ENCODE measurements at regions not wholly inside any gene's neighbourhood (a gene's known extent, or its start where the extent isn't known, plus 50 kb on each side); places are given as distances from the start of the nearest gene placed in this dataset.
"Not testable (repeated sequence)": the region's sequence is repeated elsewhere in the genome, so short reads cannot be mapped to it uniquely, and the experiment has no call there.

DNA sequence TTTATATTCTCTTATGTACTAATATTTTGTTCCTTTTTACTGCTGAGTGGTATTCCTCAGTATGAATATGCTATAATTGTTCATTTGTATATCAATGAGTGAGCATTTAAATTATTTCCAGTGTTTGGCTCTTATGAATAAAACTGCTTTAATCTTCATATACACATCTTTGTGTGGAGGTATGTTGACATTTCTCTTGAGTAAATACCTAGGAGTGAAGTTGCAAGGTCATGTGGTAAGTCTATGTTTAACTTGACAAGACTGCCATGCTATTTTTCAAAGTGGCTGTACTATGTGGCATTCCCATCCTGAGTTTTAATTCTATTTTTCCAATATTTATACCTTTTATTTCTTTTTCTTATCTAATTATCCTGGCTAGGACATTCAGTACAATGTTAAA is 124.2 kb downstream of the ADSS2 start:
- no peaks in the 10 kb centered on the region for H3K36me3 Mint-ChIP-seq (ENCODE audit: low read depth, unreplicated experiment)
- DNase-seq (ENCODE audit: low spot score), result no peak
- peaks cover 3% of the 10 kb centered on the region for H3K27me3 Mint-ChIP-seq (ENCODE audit: unreplicated experiment)
- H3K4me1 Mint-ChIP-seq (ENCODE audit: unreplicated experiment), result peaks cover 2% of the 10 kb centered on the region
- TF ChIP-seq, protein P1, sequence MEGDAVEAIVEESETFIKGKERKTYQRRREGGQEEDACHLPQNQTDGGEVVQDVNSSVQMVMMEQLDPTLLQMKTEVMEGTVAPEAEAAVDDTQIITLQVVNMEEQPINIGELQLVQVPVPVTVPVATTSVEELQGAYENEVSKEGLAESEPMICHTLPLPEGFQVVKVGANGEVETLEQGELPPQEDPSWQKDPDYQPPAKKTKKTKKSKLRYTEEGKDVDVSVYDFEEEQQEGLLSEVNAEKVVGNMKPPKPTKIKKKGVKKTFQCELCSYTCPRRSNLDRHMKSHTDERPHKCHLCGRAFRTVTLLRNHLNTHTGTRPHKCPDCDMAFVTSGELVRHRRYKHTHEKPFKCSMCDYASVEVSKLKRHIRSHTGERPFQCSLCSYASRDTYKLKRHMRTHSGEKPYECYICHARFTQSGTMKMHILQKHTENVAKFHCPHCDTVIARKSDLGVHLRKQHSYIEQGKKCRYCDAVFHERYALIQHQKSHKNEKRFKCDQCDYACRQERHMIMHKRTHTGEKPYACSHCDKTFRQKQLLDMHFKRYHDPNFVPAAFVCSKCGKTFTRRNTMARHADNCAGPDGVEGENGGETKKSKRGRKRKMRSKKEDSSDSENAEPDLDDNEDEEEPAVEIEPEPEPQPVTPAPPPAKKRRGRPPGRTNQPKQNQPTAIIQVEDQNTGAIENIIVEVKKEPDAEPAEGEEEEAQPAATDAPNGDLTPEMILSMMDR (IDR thresholded peaks at IDR 0.05; ENCODE audit: unreplicated experiment), result no peak
- no peak overlapping the region for H3K4me3 Mint-ChIP-seq (ENCODE audit: unreplicated experiment)
- H3K27ac Mint-ChIP-seq (ENCODE audit: unreplicated experiment), result no peak overlapping the region
- no peaks in the 10 kb centered on the region for H3K9me3 Mint-ChIP-seq (ENCODE audit: unreplicated experiment)

DNA sequence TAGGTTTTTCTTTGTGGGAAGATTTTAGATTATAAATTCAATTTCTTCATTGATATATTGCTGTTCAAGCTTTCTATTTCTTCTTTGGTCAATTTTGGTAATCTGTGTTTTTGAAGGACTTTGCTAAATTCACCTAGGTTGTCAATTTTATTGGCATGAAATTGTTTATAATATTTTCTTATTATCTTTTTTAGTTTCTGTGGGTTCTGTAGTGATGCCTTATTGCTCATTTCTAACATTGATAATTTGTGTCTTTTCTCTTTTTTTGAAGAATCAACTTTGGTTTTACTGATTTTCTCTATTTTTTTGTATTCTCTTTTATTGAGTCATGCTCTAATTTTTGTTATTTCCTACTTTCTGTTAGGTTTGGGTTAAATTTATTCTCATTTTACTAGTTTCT is 123.2 kb downstream of the ADSS2 start:
- Mint-ChIP-seq H3K36me3 (ENCODE audit: low read depth, unreplicated experiment) (no peaks in the 10 kb centered on the region), H3K27me3 (ENCODE audit: unreplicated experiment) (peaks cover 4% of the 10 kb centered on the region), H3K4me1 (ENCODE audit: unreplicated experiment) (peaks cover 2% of the 10 kb centered on the region), H3K4me3 (ENCODE audit: unreplicated experiment) (no peak overlapping the region), H3K9me3 (ENCODE audit: unreplicated experiment) (no peaks in the 10 kb centered on the region), H3K27ac (ENCODE audit: unreplicated experiment) (no peak overlapping the region)
- DNase-seq (ENCODE audit: low spot score), result no peak
- TF ChIP-seq, protein P1 (IDR thresholded peaks at IDR 0.05; ENCODE audit: unreplicated experiment), result no peak

DNA sequence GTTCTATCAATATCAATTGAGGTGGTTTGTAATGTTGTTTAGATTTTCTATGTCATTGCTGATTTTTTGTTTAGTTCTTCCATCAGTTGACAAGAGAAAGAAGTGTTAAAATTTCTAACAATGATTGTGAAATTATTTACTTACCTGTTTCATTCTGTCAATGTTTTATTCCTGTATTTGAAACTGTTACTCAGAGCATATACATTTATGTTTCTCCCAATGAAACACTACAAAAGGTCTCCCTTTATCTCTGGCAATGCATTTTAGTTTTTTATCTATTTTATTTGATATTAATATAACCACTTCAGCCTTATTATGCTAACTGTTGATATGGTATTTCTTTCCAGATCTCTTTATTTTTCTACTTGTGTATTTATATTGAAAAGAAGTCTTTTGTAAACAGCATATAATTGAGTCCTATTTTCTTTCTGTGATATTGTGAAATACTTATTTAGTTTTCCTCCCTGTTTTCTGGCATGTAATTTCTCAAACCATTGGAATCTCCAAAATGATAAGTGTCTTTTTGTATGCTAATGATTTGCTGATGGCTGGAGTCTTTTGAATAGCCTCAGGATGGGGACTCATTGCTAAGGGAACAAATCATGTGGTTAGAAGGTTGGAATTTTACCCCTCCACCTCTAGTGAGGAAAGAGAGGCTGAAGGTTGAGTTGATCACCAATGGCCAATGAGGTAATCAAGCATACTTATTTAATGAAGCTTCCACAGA is 122.0 kb downstream of the ADSS2 start:
- no peak overlapping the region for H3K27ac Mint-ChIP-seq (ENCODE audit: unreplicated experiment)
- DNase-seq (ENCODE audit: low spot score), result no peak
- TF ChIP-seq, protein P1 (IDR thresholded peaks at IDR 0.05; ENCODE audit: unreplicated experiment), result no peak
- peaks cover 2% of the 10 kb centered on the region for H3K4me1 Mint-ChIP-seq (ENCODE audit: unreplicated experiment)
- peaks cover 4% of the 10 kb centered on the region for H3K27me3 Mint-ChIP-seq (ENCODE audit: unreplicated experiment)
- no peak overlapping the region for H3K4me3 Mint-ChIP-seq (ENCODE audit: unreplicated experiment)
- no peaks in the 10 kb centered on the region for H3K36me3 Mint-ChIP-seq (ENCODE audit: low read depth, unreplicated experiment)
- no peaks in the 10 kb centered on the region for H3K9me3 Mint-ChIP-seq (ENCODE audit: unreplicated experiment)

DNA sequence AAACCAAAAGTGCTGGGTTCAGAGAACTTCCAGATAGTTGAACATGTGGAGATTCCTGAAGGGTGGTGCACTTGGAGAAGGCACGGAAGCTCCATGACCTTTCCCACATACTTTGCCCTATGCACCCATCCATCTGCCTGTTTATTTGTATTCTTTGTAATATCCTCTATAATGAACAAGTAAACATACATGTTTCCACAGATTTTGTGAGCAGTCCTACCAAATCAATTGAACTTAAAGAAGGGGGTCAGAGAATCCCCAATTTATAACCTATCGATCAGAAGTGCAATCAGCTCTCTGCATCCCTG is 121.4 kb downstream of the ADSS2 start:
- Mint-ChIP-seq H3K27me3 (ENCODE audit: unreplicated experiment) (peaks cover 4% of the 10 kb centered on the region), H3K27ac (ENCODE audit: unreplicated experiment) (no peak overlapping the region), H3K36me3 (ENCODE audit: low read depth, unreplicated experiment) (no peaks in the 10 kb centered on the region), H3K9me3 (ENCODE audit: unreplicated experiment) (no peaks in the 10 kb centered on the region), H3K4me1 (ENCODE audit: unreplicated experiment) (peaks cover 2% of the 10 kb centered on the region), H3K4me3 (ENCODE audit: unreplicated experiment) (no peak overlapping the region)
- TF ChIP-seq, protein P1 (IDR thresholded peaks at IDR 0.05; ENCODE audit: unreplicated experiment), result no peak
- no peak for DNase-seq (ENCODE audit: low spot score)

DNA sequence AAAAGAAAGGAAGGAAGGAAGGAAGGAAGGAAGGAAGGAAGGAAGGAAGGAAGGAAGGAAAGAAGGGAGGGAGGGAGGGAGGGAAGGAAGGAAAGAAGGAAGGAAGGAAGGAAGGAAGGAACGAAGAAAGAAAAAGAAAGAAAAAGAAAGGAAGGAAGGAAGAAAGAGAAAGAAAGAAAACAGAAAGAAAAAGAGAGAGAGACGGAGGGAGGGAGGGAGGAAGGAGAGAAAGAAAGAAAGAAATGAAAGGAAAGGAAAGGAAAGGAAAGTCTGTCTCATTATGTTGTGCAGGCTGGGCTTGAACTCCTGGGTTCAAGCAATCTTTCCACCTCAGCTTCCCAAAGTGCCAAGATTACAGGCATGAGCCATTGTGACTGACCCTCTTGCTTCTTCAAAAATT is 118.9 kb downstream of the ADSS2 start:
- not testable (repeated sequence) for H3K36me3 Mint-ChIP-seq (ENCODE audit: low read depth, unreplicated experiment); H3K27ac Mint-ChIP-seq (ENCODE audit: unreplicated experiment); H3K27me3 Mint-ChIP-seq (ENCODE audit: unreplicated experiment); H3K9me3 Mint-ChIP-seq (ENCODE audit: unreplicated experiment); H3K4me1 Mint-ChIP-seq (ENCODE audit: unreplicated experiment); DNase-seq (ENCODE audit: low spot score); H3K4me3 Mint-ChIP-seq (ENCODE audit: unreplicated experiment)

DNA sequence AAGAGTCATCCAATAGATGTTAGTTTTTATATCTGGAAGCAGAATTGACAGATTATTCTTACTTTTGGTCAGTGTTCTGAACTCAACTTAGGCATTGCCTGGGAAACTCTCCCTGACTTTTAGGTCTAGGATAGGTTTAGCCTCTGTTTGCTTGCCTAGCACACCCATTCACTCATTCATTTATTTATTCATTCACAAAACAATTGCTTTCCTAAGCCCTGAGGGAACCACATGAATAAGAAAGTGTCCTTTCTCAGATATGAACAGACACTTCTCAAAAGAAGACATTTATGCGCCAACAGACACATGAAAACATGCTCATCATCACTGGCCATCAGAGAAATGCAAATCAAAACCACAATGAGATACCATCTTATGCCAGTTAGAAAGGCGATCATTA is 117.4 kb downstream of the ADSS2 start:
- not testable (repeated sequence) for H3K27me3 Mint-ChIP-seq (ENCODE audit: unreplicated experiment); H3K36me3 Mint-ChIP-seq (ENCODE audit: low read depth, unreplicated experiment); H3K9me3 Mint-ChIP-seq (ENCODE audit: unreplicated experiment); H3K4me3 Mint-ChIP-seq (ENCODE audit: unreplicated experiment); H3K27ac Mint-ChIP-seq (ENCODE audit: unreplicated experiment); H3K4me1 Mint-ChIP-seq (ENCODE audit: unreplicated experiment); DNase-seq (ENCODE audit: low spot score)

DNA sequence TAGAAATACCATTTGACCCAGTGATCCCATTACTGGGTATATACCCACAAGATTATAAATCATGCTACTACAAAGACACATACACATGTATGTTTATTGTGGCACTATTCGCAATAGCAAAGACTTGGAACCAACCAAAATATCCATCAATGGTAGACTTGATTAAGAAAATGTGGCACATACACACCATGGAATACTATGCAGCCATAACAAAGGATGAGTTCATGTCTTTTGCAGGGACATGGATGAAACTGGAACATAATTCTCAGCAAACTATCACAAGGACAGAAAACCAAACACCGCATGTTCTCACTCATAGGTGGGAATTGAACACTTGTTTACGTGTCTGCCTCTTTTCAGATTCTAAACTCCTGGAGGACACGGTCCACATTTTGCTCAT is 116.9 kb downstream of the ADSS2 start:
- H3K36me3 Mint-ChIP-seq (ENCODE audit: low read depth, unreplicated experiment), result not testable (repeated sequence)

More for the DNA sequence above, 116.9 kb downstream of the ADSS2 start:
- not testable (repeated sequence) for H3K27me3 Mint-ChIP-seq (ENCODE audit: unreplicated experiment); DNase-seq (ENCODE audit: low spot score); H3K4me1 Mint-ChIP-seq (ENCODE audit: unreplicated experiment); H3K27ac Mint-ChIP-seq (ENCODE audit: unreplicated experiment); H3K9me3 Mint-ChIP-seq (ENCODE audit: unreplicated experiment); H3K4me3 Mint-ChIP-seq (ENCODE audit: unreplicated experiment)

Data from endothelial cell (in vitro differentiated cells).